H7 (cell line): ENCODE measurements at regions not wholly inside any gene's neighbourhood (a gene's known extent, or its start where the extent isn't known, plus 50 kb on each side); places are given as distances from the start of the nearest gene placed in this dataset.
"Not testable (repeated sequence)": the region's sequence is repeated elsewhere in the genome, so short reads cannot be mapped to it uniquely, and the experiment has no call there.

Experiments
- DNase-seq: peaks from one replicate; pipeline ENCODE4 v3.0.0; 2012
- H3K27me3 ChIP-seq: 2 replicates; pipeline ENCODE4 v1.6.0; 2011; ENCODE audit warnings: mild to moderate bottlenecking, low read length; ENCODE audit not compliant: control insufficient read depth, insufficient read depth
- H3K36me3 ChIP-seq: replicated peaks from 2 replicates; pipeline ENCODE4 v1.5.1; 2011; ENCODE audit warnings: low read length; ENCODE audit not compliant: control insufficient read depth, insufficient read depth
- H3K4me3 ChIP-seq: 2 replicates; pipeline ENCODE4 v1.5.1; 2011; ENCODE audit warnings: low read depth, mild to moderate bottlenecking, control low read depth, low read length, moderate library complexity; ENCODE audit not compliant: insufficient read depth

GRCh38 chr10:35889971-35890675 is 248.0 kb upstream of the FZD8 start:
- Histone ChIP-seq H3K4me3 (no peak overlapping the region), H3K27me3 (no peaks in the 10 kb centered on the region), H3K36me3 (no peaks in the 10 kb centered on the region)
- DNase-seq: no peak

- Histone ChIP-seq H3K27me3 (no peaks in the 10 kb centered on the region), H3K4me3 (no peak overlapping the region), H3K36me3 (no peaks in the 10 kb centered on the region)
- no peak for DNase-seq
Measured at GRCh38 chr10:35889226-35889625, 247.1 kb upstream of the FZD8 start.

- Histone ChIP-seq H3K4me3 (no peak overlapping the region), H3K36me3 (no peaks in the 10 kb centered on the region), H3K27me3 (no peaks in the 10 kb centered on the region)
- DNase-seq: no peak
Measured at GRCh38 chr10:35888400-35888799, 246.3 kb upstream of the FZD8 start.

GRCh38 chr10:35887685-35888084 is 245.6 kb upstream of the FZD8 start:
- DNase-seq: no peak
- H3K27me3 ChIP-seq: no peaks in the 10 kb centered on the region
- no peak overlapping the region for H3K4me3 ChIP-seq
- no peaks in the 10 kb centered on the region for H3K36me3 ChIP-seq

GRCh38 chr10:35885076-35885475 is 243.0 kb upstream of the FZD8 start:
- DNase-seq: no peak
- Histone ChIP-seq H3K36me3 (no peaks in the 10 kb centered on the region), H3K27me3 (no peaks in the 10 kb centered on the region), H3K4me3 (no peak overlapping the region)

- Histone ChIP-seq H3K4me3 (no peak overlapping the region), H3K27me3 (no peaks in the 10 kb centered on the region), H3K36me3 (no peaks in the 10 kb centered on the region)
- DNase-seq: peak; percentile 38
Measured at GRCh38 chr10:35884657-35885071, 242.6 kb upstream of the FZD8 start.

GRCh38 chr10:35882422-35883150 is 240.5 kb upstream of the FZD8 start:
- peak; percentile 52 for DNase-seq
- H3K27me3 ChIP-seq: no peaks in the 10 kb centered on the region
- H3K36me3 ChIP-seq: no peaks in the 10 kb centered on the region
- no peak overlapping the region for H3K4me3 ChIP-seq

- Histone ChIP-seq H3K36me3 (no peaks in the 10 kb centered on the region), H3K4me3 (no peak overlapping the region), H3K27me3 (no peaks in the 10 kb centered on the region)
- DNase-seq: no peak
Measured at GRCh38 chr10:35881320-35881719, 239.2 kb upstream of the FZD8 start.

- H3K36me3 ChIP-seq: no peaks in the 10 kb centered on the region
- H3K27me3 ChIP-seq: no peaks in the 10 kb centered on the region
- no peak for DNase-seq
- H3K4me3 ChIP-seq: no peak overlapping the region
Measured at GRCh38 chr10:35876248-35876647, 234.2 kb upstream of the FZD8 start.

- Histone ChIP-seq H3K36me3 (no peaks in the 10 kb centered on the region), H3K27me3 (no peaks in the 10 kb centered on the region), H3K4me3 (no peak overlapping the region)
- DNase-seq: no peak
Measured at GRCh38 chr10:35875016-35875676, 233.1 kb upstream of the FZD8 start.

GRCh38 chr10:35874311-35875015 is 232.4 kb upstream of the FZD8 start:
- no peaks in the 10 kb centered on the region for H3K36me3 ChIP-seq
- H3K27me3 ChIP-seq: no peaks in the 10 kb centered on the region
- no peak for DNase-seq
- no peak overlapping the region for H3K4me3 ChIP-seq

- no peaks in the 10 kb centered on the region for H3K36me3 ChIP-seq
- H3K27me3 ChIP-seq: no peaks in the 10 kb centered on the region
- H3K4me3 ChIP-seq: no peak overlapping the region
- no peak for DNase-seq
Measured at GRCh38 chr10:35872671-35873070, 230.6 kb upstream of the FZD8 start.

- H3K27me3 ChIP-seq: no peaks in the 10 kb centered on the region
- DNase-seq: no peak
- no peak overlapping the region for H3K4me3 ChIP-seq
- no peaks in the 10 kb centered on the region for H3K36me3 ChIP-seq
Measured at GRCh38 chr10:35870665-35871310, 228.7 kb upstream of the FZD8 start.

GRCh38 chr10:35858676-35859283 is 216.7 kb upstream of the FZD8 start:
- H3K36me3 ChIP-seq, DNase-seq, H3K27me3 ChIP-seq: not testable (repeated sequence)
- H3K4me3 ChIP-seq: peak overlapping the region; percentile 29
